ENCODE measurements at regions not wholly inside any gene's neighbourhood (a gene's known extent, or its start where the extent isn't known, plus 50 kb on each side); places are given as distances from the start of the nearest gene placed in this dataset.
A peak's percentile ranks its signal among the peaks of the same experiment; 100 is the strongest.
"Not testable (repeated sequence)": the region's sequence is repeated elsewhere in the genome, so short reads cannot be mapped to it uniquely, and the experiment has no call there.

DNA sequence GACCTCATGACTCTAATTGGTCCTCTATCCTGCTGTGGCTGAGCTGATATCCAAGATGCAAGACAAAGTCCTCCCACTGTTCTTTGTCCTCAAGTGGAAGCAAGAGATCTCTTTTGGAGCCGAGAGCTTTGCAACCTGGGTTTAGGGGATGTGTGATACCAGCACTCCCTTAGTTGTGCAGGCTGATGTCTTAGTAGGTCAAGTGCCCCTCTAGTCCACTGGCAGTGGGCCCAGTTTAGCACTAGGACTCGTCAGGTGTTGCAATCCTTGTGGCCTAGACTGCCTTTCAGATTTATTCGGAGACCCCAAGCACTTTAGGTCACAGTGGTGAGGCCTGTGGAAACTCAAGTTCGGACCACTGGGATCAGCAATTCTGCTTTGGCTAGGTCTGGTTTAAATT is 64.0 kb downstream of the GPRASP3 start:
- DNase-seq (ENCODE audit: low spot score): no peak

GRCh38 chrX:102787283-102787682 is 66.7 kb downstream of the GPRASP3 start:
- DNase-seq (ENCODE audit: low spot score): no peak

DNA sequence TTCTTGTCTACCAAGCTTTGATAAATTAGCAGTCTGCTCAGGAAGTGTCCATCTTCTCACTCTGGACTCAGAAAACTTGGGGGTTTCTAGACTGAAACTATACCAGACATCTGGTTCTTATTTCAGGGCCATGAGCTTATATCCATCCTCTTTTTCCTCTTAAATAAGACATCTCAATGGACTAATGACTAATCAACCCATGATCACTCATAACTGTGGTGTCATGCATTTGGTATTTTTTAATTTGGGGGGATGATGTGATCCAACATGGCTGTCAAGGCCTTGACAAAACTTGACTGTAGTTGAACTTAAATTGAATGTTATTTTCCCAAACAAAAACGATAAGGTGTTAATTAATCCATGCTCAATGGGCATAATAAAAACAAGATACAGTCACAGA is 87.8 kb downstream of the GPRASP3 start:
- no peak for DNase-seq (ENCODE audit: low spot score)

GRCh38 chrX:102818269-102818668 is 97.7 kb downstream of the GPRASP3 start:
- not testable (repeated sequence) for DNase-seq (ENCODE audit: low spot score)

GRCh38 chrX:102832661-102833060 is 104.4 kb upstream of the RAB40AL start:
- DNase-seq (ENCODE audit: low spot score): no peak

DNA sequence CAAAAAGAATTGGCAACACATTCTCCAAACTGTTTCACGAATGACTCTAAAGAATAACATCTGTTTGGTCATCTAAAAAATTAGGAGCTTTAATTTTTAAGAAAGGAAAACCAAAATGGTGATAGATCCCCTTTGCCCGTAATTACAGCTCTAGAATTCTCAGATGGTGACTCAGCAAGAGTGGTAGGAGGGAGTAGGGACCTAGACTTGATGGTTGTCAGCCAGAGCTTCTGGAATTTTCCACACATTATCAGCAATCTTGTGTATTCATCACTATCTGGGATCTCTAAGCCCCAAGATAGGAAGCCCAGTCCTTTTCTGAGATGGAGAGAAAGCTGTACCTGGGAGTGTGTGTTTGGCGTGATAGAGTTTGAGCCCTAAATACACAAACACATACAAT is 103.9 kb upstream of the RAB40AL start:
- no peak for DNase-seq (ENCODE audit: low spot score)

DNA sequence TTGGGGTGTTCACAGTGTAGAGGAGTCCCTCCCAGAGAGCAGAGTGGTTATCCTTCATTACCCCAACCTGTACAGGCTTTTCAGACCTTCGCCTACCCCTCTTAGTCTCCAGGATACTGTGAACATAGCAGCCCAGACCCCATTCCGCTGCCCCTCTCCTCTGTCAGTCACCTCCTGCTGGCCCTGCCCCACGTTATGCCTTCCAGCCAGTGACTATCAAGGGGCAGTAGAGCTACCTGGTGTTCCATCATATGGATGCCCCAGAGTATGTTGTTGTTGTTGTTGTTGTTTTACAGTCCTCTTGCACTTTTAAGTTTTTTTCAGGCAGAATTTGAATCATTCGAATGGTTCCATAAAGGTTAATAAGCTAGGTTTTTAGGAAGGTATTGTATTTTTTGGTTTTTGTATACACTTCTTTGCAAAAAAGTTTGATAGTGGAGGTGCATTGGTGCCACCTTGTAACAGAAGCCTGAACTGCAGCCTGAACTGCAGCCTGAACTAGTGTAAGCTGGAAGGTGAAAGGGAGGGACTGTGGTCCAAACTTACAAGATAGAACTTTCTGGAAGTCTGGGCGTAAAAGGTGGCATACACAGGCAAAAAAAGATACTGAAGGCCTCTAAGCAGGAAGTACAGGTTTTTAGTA is 101.4 kb upstream of the RAB40AL start:
- no peak for DNase-seq (ENCODE audit: low spot score)

DNA sequence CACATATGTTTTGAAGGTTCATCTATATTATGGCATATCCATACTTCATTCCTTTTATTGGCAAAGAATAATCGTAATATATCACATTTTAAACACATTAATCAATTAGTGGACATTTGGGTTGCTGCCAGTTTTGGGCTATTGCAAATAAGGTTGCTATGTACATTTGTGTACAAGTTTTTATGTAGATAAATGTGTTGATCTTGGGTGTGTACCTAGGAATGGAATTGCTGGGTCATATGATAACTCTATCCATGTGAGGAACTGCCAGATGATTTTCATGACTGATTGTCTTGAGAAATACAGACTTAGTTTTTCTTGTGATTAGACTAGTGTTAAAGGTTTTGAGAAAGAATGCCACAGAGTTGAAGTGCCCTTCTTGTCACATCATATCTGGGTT is 99.2 kb upstream of the RAB40AL start:
- no peak for DNase-seq (ENCODE audit: low spot score)

DNA sequence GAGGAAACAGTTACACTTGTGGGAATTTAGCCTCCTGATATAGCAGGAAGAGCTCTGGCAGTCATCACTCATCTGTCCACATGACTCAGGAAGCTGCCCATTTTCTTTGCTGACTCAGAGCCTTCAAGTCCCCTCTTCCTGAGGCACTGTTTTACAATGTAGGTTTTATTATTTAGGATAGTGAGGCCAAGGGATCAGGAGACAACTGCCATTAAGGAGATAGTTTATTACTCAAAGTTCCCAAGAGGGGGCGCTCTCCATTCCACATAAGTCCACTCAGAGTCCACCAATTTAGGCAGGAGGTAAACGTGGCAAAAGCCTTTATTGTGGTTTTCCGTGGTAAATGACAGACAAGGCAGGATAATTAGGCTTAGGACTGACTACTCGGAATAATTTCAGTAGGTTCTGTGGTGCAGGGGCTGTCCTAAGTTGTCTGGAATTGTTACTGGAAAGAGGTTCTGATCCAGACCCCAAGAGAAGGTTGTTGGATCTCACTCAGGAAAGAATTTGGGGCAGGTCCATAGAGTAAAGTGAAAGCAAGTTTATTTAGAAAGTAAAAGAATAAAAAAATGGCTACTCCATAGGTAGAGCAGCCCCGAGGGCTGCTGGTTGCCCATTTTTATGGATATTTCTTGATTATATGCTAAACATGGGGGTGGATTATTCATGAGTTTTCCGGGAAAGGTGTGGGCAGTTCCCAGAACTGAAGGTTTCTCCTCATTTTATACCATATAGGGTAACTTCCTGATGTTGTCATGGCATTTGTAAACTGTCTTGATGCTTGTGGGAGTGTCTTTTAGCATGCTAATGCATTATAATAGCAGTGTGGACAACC is 96.0 kb upstream of the RAB40AL start:
- DNase-seq (ENCODE audit: low spot score): no peak

DNA sequence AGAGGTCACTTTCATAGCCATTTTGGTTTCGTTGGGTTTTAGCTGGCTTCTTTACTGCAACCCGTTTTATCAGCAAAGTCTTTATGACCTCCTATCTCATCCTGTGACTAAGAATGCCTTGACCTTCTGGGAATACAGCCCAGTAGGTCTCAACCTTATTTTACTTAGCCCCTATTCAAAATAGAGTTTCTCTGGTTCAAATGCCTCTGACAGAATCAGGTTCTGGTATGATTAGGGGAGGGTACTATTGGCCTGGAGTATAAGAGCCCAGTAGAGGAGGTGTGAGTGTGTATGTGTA is 95.4 kb upstream of the RAB40AL start:
- no peak for DNase-seq (ENCODE audit: low spot score)

- no peak for DNase-seq (ENCODE audit: low spot score)
These were observed 92.1 kb upstream of the RAB40AL start for GRCh38 chrX:102845020-102845419.

- DNase-seq (ENCODE audit: low spot score): no peak
These were observed 90.4 kb upstream of the RAB40AL start for GRCh38 chrX:102846544-102847236.

DNA sequence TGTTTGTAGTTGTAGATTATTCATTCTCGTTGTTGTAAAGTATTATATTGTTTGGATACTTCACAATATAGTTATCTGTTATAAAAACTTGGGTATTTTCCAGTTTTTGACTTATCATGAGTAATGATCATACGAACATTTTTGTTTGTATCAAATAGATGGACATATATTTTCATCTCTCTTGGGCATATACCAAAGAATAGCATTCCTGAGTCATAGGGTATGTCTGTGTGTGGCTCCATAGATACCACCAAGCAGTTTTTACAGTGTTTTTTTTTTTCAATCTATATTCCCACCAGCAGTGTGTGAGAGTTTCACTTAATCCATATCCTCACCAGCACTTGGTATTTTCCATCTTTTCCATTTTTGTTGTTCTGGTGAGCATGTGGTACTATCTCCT is 89.7 kb upstream of the RAB40AL start:
- DNase-seq (ENCODE audit: low spot score): no peak

- DNase-seq (ENCODE audit: low spot score): no peak
These were observed 87.7 kb upstream of the RAB40AL start for GRCh38 chrX:102849396-102849795.

- not testable (repeated sequence) for DNase-seq (ENCODE audit: low spot score)
These were observed 78.1 kb upstream of the RAB40AL start for GRCh38 chrX:102858826-102859549.

DNA sequence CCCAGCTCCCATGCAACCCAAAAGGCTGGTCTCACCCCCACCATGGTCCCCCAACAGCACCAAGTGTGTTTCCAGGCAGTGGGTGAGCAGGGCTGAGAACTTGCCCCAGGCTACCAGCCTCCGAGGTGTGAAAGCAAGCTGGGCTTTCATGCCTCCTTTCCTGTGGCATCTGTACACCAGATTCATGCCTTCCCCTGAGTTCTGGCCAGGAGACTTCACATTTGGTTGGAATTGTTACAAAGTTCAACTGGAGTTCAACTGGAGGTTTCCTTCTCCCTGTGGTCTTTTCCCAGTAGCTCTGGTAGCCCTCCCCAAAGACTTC is 77.6 kb upstream of the RAB40AL start:
- no peak for DNase-seq (ENCODE audit: low spot score)

GRCh38 chrX:102860235-102860634 is 76.8 kb upstream of the RAB40AL start:
- no peak for DNase-seq (ENCODE audit: low spot score)

GRCh38 chrX:102863735-102864134 is 73.3 kb upstream of the RAB40AL start:
- DNase-seq (ENCODE audit: low spot score): peak; percentile 12

DNA sequence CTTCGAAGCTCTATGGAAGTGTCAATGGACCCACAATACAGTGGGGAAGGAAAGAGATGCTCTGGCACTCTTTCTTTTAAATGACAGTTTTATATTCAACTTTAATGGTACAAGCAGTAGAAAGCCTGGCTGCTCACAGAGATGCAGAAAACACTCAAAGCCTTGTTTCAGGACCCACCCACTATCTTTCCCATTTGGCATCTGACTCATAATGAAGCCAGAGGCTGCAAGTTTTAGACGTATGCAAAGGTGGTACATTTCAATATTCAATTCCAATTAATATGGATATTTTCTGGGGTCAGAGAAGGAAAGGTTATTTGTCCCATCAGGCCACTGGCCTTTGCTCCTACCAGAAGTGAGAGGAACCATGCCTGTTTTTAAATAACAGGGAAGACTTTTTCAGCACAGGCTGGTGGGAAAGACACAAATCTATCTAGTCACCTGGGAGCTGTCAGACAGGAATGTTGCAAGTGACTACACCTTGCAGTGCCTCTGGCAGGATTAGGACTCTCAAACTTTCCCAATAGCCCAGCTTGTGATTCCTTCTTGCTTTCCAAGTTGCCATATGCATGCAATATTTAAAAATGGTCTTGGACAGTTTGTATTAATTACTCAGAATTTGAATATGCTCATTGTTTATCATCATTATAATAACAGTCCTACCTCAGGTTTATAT is 70.0 kb upstream of the RAB40AL start:
- DNase-seq (ENCODE audit: low spot score): no peak

DNA sequence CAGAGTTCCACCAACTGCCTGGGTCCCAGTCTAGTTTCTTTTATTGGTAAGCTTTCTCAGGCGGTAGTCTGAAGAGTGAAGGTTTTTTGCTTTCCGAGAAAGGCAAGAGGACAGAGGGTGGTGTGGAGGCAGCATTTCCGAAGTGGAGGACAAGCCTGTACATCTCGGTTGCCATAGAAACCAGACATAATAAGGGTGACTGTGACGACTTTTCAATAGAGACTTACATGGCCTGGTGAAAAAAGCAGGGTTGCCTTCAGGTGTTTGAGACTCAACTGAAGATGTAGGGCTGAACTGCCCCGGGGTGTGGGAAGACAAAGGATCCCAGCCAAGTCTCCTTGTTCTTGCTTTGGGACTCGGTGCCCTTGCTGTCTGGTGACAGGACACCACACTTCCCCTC is 53.6 kb upstream of the RAB40AL start:
- no peak for DNase-seq (ENCODE audit: low spot score)
